A673 (cell line): ENCODE measurements at regions not wholly inside any gene's neighbourhood (a gene's known extent, or its start where the extent isn't known, plus 50 kb on each side); places are given as distances from the start of the nearest gene placed in this dataset.

ENCODE experiments used
- BruUV-seq: library from RNA; stranded (reverse); fragments of 400-500 nt; replicated peaks from 2 replicates; lab custom pipeline; 2021; lab: Mats Ljungman, UMichigan
- CTCF ChIA-PET: fragments of 300-600 bp; sonication (Branson Sonifier 250); formaldehyde crosslinking; loops from one replicate; lab custom pipeline; 2022; ENCODE audit warnings: antibody characterized with exemption; lab: Charles Lee
- POLR2A ChIA-PET: fragments of 300-600 bp; sonication (Branson Sonifier 250); formaldehyde crosslinking; loops from one replicate; lab custom pipeline; 2022; ENCODE audit warnings: antibody characterized with exemption; ENCODE audit not compliant: low non-redundant PET; lab: Charles Lee
- DNase-seq: peaks from one replicate; pipeline ENCODE4 v3.0.0-alpha.2; 2015; ENCODE audit warnings: low spot score
- H3K27ac ChIP-seq: fragments of 200-600 bp; sonication (generic); 2 replicates; pipeline ENCODE4 v1.5.1; 2016; ENCODE audit warnings: mixed run types, low read depth, mild to moderate bottlenecking, mixed read lengths, antibody characterized with exemption, low read length; ENCODE audit not compliant: poor library complexity, severe bottlenecking
- H3K27me3 ChIP-seq: fragments of 200-600 bp; sonication (generic); replicated peaks from 2 replicates; pipeline ENCODE4 v1.6.1; 2017; ENCODE audit warnings: mixed run types, low read depth, mild to moderate bottlenecking, mixed read lengths, antibody characterized with exemption, low read length; ENCODE audit not compliant: insufficient read depth, poor library complexity
- H3K36me3 ChIP-seq: fragments of 200-600 bp; sonication (generic); 2 replicates; pipeline ENCODE4 v1.6.1; 2016; ENCODE audit warnings: mixed run types, mild to moderate bottlenecking, mixed read lengths, antibody characterized with exemption, low read length; ENCODE audit not compliant: insufficient read depth, poor library complexity, severe bottlenecking
- H3K4me1 ChIP-seq: fragments of 200-600 bp; sonication (generic); 2 replicates; pipeline ENCODE4 v1.6.1; 2017; ENCODE audit warnings: mixed run types, mild to moderate bottlenecking, mixed read lengths, antibody characterized with exemption, low read length; ENCODE audit not compliant: insufficient read depth, poor library complexity, severe bottlenecking
- H3K4me3 ChIP-seq: fragments of 200-600 bp; sonication (generic); 2 replicates; pipeline ENCODE4 v1.5.1; 2016; ENCODE audit warnings: low read depth, mixed run types, mild to moderate bottlenecking, mixed read lengths, low read length; ENCODE audit not compliant: poor library complexity, severe bottlenecking
- H3K9me3 ChIP-seq: fragments of 200-600 bp; sonication (generic); 2 replicates; pipeline ENCODE4 v1.6.1; 2016; ENCODE audit warnings: mixed run types, low read depth, mild to moderate bottlenecking, mixed read lengths, antibody characterized with exemption, low read length; ENCODE audit not compliant: poor library complexity, severe bottlenecking
- EZH2 ChIP-seq: fragments of 200-600 bp; sonication (generic); IDR thresholded peaks from 2 replicates; pipeline ENCODE4 v1.6.1; 2017; ENCODE audit warnings: borderline replicate concordance, low read depth, mild to moderate bottlenecking, mixed read lengths, antibody characterized with exemption, low read length; ENCODE audit not compliant: poor library complexity, severe bottlenecking
- intact Hi-C: fragments of 100-400 bp; cut with micrococcal nuclease; formaldehyde crosslinking; loops from one replicate; pipeline ENCODE4 v1.10.0; 2022; ENCODE audit not compliant: unreplicated experiment
- TF ChIP-seq, protein P1 (sequence below): fragments of 300-800, 200-600 bp; sonication (generic); conservative IDR thresholded peaks from 2 replicates; pipeline ENCODE4 v1.5.1; 2017; ENCODE audit warnings: low read depth, mild to moderate bottlenecking, antibody characterized with exemption, low read length, moderate library complexity, mixed read lengths

DNA sequence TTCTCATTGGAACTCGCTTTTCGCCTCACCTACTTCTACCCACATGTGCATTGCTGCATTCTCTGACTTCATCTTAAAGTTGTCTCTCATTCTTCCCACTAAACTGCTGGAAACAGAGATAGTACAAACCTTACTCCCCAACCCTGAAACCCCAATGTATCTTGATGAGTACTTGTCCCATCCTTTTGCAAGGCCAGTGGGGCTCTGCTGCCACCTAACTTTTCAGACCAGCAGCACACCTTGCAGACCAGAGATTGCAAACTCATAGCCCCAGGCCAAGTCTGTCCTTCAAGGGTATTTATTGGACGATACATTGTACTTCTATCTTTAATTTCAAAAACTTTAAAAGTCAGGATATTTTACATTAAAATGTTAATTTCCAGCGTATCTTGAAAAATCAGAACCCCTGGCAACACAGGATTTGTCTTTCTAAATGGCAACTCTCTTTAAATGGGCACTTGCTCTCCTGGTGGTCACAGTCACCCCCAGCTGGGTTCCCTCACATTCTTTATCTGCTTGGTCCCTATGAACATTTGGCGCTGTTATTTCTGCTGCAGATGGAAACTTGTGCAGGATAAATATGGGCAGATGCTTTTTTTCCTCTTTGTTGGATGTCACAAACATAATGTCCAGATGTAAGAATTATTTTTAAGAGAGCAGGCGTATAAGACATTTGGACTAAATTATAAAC lies 83.9 kb downstream of the SOD2 start:
- Histone ChIP-seq H3K27me3 (no peaks in the 10 kb centered on the region), H3K4me3 (no peak overlapping the region), H3K27ac (no peak overlapping the region), H3K9me3 (no peaks in the 10 kb centered on the region), H3K36me3 (no peaks in the 10 kb centered on the region), H3K4me1 (no peaks in the 10 kb centered on the region)
- intact Hi-C loops = loop anchor here (1.0 kb wide), 1 partner anchor 392 kb away; no protein-coding TSS in a partner anchor
- no TSS peak for BruUV-seq
- TF ChIP-seq, protein P1, sequence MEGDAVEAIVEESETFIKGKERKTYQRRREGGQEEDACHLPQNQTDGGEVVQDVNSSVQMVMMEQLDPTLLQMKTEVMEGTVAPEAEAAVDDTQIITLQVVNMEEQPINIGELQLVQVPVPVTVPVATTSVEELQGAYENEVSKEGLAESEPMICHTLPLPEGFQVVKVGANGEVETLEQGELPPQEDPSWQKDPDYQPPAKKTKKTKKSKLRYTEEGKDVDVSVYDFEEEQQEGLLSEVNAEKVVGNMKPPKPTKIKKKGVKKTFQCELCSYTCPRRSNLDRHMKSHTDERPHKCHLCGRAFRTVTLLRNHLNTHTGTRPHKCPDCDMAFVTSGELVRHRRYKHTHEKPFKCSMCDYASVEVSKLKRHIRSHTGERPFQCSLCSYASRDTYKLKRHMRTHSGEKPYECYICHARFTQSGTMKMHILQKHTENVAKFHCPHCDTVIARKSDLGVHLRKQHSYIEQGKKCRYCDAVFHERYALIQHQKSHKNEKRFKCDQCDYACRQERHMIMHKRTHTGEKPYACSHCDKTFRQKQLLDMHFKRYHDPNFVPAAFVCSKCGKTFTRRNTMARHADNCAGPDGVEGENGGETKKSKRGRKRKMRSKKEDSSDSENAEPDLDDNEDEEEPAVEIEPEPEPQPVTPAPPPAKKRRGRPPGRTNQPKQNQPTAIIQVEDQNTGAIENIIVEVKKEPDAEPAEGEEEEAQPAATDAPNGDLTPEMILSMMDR = peak; percentile 59
- no peak for TF ChIP-seq EZH2
- peak; percentile 32 for DNase-seq
- ChIA-PET POLR2A (no interaction called here), CTCF (no interaction called here)

DNA sequence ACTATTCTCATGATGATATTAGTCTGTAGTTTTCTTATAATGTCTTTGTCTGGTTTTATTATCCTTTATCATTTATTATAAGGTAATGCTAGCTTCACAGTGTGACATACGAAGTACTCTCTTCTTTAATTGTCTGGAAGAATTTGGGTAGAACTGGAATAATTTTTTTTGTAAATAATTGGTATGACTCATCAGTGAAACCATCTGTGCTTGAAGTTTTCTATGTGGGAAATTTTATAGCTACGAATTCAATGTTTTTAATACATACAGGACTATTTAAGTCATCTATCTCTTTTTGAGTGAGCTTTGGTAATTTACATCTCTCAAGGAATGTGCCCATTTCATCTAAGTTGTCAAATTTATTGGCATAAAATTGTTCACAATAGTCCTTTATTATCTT lies 86.3 kb downstream of the SOD2 start:
- ChIA-PET POLR2A (interaction anchor here (0.7 kb wide), 1 partner anchor 14 kb away, joined by 3 read pairs; no protein-coding TSS in a partner anchor), CTCF (no interaction called here)
- Histone ChIP-seq H3K4me1 (peaks cover 4% of the 10 kb centered on the region), H3K36me3 (no peaks in the 10 kb centered on the region), H3K27me3 (no peaks in the 10 kb centered on the region), H3K9me3 (no peaks in the 10 kb centered on the region), H3K4me3 (no peak overlapping the region), H3K27ac (no peak overlapping the region)
- no peak for DNase-seq
- no peak for TF ChIP-seq EZH2
- TF ChIP-seq, protein P1 = no peak
- intact Hi-C loops = no loop called here
- BruUV-seq = no TSS peak

DNA sequence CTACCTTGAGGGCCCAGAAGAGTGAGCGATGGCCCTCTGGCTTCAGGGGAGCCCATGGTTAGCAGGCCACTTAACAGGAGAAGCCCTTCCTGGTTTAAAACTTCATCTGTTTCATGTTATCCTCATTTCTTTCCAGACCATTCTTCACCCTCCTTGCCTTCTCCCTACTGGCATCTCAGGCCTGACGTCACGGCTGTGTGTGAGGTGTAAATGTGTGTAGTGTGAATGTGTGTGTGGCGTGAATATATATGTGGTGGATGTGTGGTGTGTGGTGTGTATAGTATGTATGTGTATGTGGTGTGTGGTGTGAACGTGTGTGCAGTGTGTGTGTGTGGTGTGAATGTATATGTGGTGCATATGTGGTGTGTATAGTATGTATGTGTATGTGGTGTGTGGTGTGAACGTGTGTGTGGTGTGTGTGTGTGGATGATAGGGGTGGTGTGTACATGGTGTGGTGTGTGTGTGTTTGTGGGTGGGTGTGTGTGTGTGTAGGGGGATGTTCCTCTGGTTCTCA lies 88.5 kb downstream of the SOD2 start:
- DNase-seq = no peak
- no TSS peak for BruUV-seq
- H3K4me1 ChIP-seq = peaks cover 4% of the 10 kb centered on the region
- H3K9me3 ChIP-seq = no peaks in the 10 kb centered on the region
- no peak overlapping the region for H3K4me3 ChIP-seq
- ChIA-PET CTCF (no interaction called here), POLR2A (no interaction called here)
- H3K27me3 ChIP-seq = no peaks in the 10 kb centered on the region
- intact Hi-C loops = no loop called here
- H3K27ac ChIP-seq = no peak overlapping the region
- TF ChIP-seq EZH2 = no peak
- TF ChIP-seq, protein P1 = no peak
- no peaks in the 10 kb centered on the region for H3K36me3 ChIP-seq
